Ascending aorta (tissue), 2 donors: ENCODE measurements at regions not wholly inside any gene's neighbourhood (a gene's known extent, or its start where the extent isn't known, plus 50 kb on each side); places are given as distances from the start of the nearest gene placed in this dataset.
A peak's percentile ranks its signal among the peaks of the same experiment; 100 is the strongest.

Source experiments
- DNase-seq, 2 donors: peaks; one replicate each; pipeline ENCODE4 v3.0.0-alpha.2; 2019; ENCODE audit warnings: low spot score in 2 of 2
- H3K27ac ChIP-seq, 2 donors: fragments of 200-600 bp; sonication (generic); one replicate each; pipeline ENCODE4 v1.5.1; 2016 to 2017; ENCODE audit warnings: mild to moderate bottlenecking in 1 of 2
- H3K27me3 ChIP-seq: fragments of 200-600 bp; sonication (generic); one replicate; pipeline ENCODE4 v1.5.1; 2017
- H3K36me3 ChIP-seq, 2 donors: fragments of 200-600 bp; sonication (generic); one replicate each; pipeline ENCODE4 v1.5.1; 2016
- H3K4me1 ChIP-seq, 2 donors: fragments of 200-600 bp; sonication (generic); one replicate each; pipeline ENCODE4 v1.5.1; 2016 to 2017; ENCODE audit warnings: mild to moderate bottlenecking in 1 of 2
- H3K4me3 ChIP-seq, 2 donors: fragments of 200-600 bp; sonication (generic); one replicate each; pipeline ENCODE4 v1.5.1; 2016 to 2017; ENCODE audit warnings: mild to moderate bottlenecking in 1 of 2
- H3K9me3 ChIP-seq, 2 donors: fragments of 200-600 bp; sonication (generic); one replicate each; pipeline ENCODE4 v1.5.1; 2016
- intact Hi-C: fragments of 100-400 bp; cut with DNase I; formaldehyde crosslinking; loops from one replicate; pipeline ENCODE4 v1.15.1; 2023
- TF ChIP-seq, protein P1 (sequence below), 3 experiments: fragments of 200-600 bp in 2 of 3; fragments of 450-650 bp in 1 of 3; sonication (generic) in 2 of 3; IDR thresholded peaks; one replicate each; pipeline ENCODE4 v1.5.1; 2016 to 2019; ENCODE audit warnings: antibody characterized with exemption in 3 of 3, mild to moderate bottlenecking in 1 of 3, moderate library complexity in 1 of 3

DNA sequence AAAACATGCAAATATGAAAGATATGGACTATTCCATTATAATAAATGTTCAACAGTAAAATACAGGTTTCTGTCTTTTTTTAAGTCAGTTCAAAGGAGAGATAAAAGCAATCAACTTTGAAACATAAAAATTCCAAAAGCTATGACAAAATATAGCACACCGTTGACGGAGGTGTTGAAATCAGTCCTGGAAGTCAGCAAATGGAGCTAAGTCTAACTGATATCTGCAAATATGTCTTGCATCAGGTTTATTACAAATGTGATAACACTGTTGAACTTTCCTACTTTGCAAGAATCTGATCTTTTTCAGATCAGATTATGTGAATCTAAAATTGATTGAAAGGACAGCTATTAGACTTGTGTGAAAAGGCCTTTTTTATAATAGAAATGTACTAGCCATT is 300.7 kb downstream of the SHOX2 start:
- Histone ChIP-seq H3K4me3 (no peak overlapping the region), H3K4me1 (no peaks in the 10 kb centered on the region), H3K9me3 (peaks cover 0 to 9% of the 10 kb centered on the region in 2 donors), H3K36me3 (no peaks in the 10 kb centered on the region), H3K27ac (no peak overlapping the region), H3K27me3 (no peaks in the 10 kb centered on the region)
- intact Hi-C loops: no loop called here
- TF ChIP-seq, protein P1, sequence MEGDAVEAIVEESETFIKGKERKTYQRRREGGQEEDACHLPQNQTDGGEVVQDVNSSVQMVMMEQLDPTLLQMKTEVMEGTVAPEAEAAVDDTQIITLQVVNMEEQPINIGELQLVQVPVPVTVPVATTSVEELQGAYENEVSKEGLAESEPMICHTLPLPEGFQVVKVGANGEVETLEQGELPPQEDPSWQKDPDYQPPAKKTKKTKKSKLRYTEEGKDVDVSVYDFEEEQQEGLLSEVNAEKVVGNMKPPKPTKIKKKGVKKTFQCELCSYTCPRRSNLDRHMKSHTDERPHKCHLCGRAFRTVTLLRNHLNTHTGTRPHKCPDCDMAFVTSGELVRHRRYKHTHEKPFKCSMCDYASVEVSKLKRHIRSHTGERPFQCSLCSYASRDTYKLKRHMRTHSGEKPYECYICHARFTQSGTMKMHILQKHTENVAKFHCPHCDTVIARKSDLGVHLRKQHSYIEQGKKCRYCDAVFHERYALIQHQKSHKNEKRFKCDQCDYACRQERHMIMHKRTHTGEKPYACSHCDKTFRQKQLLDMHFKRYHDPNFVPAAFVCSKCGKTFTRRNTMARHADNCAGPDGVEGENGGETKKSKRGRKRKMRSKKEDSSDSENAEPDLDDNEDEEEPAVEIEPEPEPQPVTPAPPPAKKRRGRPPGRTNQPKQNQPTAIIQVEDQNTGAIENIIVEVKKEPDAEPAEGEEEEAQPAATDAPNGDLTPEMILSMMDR (IDR thresholded peaks at IDR 0.05): no peak
- DNase-seq: no peak

- Histone ChIP-seq H3K27me3 (no peaks in the 10 kb centered on the region), H3K4me1 (peaks cover 0 to 8% of the 10 kb centered on the region in 2 donors), H3K36me3 (no peaks in the 10 kb centered on the region), H3K4me3 (no peak overlapping the region), H3K9me3 (no peaks in the 10 kb centered on the region), H3K27ac (peak overlapping the region; percentile 31 to 49)
- no peak for DNase-seq
- intact Hi-C loops: no loop called here
- TF ChIP-seq, protein P1 (IDR thresholded peaks at IDR 0.05): no peak
Observed at GRCh38 chr3:157794771-157795170, 291.6 kb upstream of the VEPH1 start.

GRCh38 chr3:157793745-157794144 is 290.5 kb upstream of the VEPH1 start:
- H3K36me3 ChIP-seq: no peaks in the 10 kb centered on the region
- no peaks in the 10 kb centered on the region for H3K27me3 ChIP-seq
- TF ChIP-seq, protein P1 (IDR thresholded peaks at IDR 0.05): no peak
- H3K4me1 ChIP-seq: peaks cover 0 to 8% of the 10 kb centered on the region in 2 donors
- H3K4me3 ChIP-seq: no peak overlapping the region
- intact Hi-C loops: no loop called here
- no peak for DNase-seq
- H3K9me3 ChIP-seq: no peaks in the 10 kb centered on the region
- H3K27ac ChIP-seq: no peak overlapping the region

DNA sequence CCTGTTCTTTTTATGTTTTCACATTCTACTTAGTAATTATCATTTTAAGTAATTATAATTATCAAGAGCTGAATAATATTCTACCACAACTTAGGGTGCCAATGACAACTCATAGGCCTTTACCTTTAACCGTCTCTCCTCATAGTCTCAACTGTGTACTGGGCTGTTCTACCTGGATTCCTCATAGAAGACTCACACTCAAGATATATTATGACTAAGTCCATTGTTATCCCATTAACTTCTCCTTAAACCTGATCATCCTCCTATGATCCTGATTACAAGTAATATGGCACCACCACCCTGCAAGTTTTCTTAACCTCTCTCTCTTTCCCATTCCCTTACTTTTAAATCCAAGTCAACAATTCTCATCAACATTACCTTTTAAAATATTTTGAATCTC is 285.9 kb upstream of the VEPH1 start:
- no peaks in the 10 kb centered on the region for H3K27me3 ChIP-seq
- no peak overlapping the region for H3K4me3 ChIP-seq
- TF ChIP-seq, protein P1 (IDR thresholded peaks at IDR 0.05): no peak
- H3K36me3 ChIP-seq: no peaks in the 10 kb centered on the region
- H3K9me3 ChIP-seq: no peaks in the 10 kb centered on the region
- no peak for DNase-seq
- no peak overlapping the region for H3K27ac ChIP-seq
- intact Hi-C loops: loop anchor here (5.0 kb wide), 1 partner anchor 78 kb away; no protein-coding TSS in a partner anchor
- peaks cover 0 to 10% of the 10 kb centered on the region in 2 donors for H3K4me1 ChIP-seq

DNA sequence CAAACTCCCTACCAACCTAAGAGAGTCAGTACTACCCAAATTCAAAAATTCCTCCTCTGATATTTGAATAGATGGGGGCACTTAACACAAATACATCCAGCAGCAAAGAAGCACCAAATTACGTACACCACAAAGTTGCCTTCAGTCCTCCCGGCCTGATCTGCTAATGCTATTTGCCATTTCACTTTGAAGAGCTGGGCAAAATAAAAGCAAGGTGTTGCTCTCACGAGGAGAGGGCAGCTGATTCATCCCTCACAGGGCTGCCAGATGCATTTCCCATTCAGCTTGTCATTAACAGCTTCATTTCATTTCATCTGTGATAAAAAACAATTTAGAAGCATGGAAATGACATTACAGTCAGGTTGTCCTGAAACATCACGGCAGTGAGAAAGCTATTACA is 283.4 kb upstream of the VEPH1 start:
- Histone ChIP-seq H3K4me3 (no peak overlapping the region), H3K36me3 (no peaks in the 10 kb centered on the region), H3K9me3 (no peaks in the 10 kb centered on the region), H3K27ac (no peak overlapping the region), H3K4me1 (peaks cover 0 to 10% of the 10 kb centered on the region in 2 donors), H3K27me3 (no peaks in the 10 kb centered on the region)
- no peak for DNase-seq
- intact Hi-C loops: loop anchor here (5.0 kb wide), 1 partner anchor 81 kb away; no protein-coding TSS in a partner anchor
- TF ChIP-seq, protein P1 (IDR thresholded peaks at IDR 0.05): no peak

- Histone ChIP-seq H3K4me1 (peaks cover 0 to 10% of the 10 kb centered on the region in 2 donors), H3K9me3 (no peaks in the 10 kb centered on the region), H3K4me3 (no peak overlapping the region), H3K36me3 (no peaks in the 10 kb centered on the region), H3K27ac (peak overlapping the region in 1 of 2 donors; percentile 25), H3K27me3 (no peaks in the 10 kb centered on the region)
- TF ChIP-seq, protein P1 (IDR thresholded peaks at IDR 0.05): no peak
- intact Hi-C loops: loop anchor here (5.0 kb wide), 1 partner anchor 81 kb away; no protein-coding TSS in a partner anchor
- DNase-seq: no peak
Observed at GRCh38 chr3:157786211-157786610, 283.0 kb upstream of the VEPH1 start.
